Uterus (tissue), 2 donors: ENCODE measurements at regions not wholly inside any gene's neighbourhood (a gene's known extent, or its start where the extent isn't known, plus 50 kb on each side); places are given as distances from the start of the nearest gene placed in this dataset.

Experiments
- POLR2A ChIP-seq, 2 donors: fragments of 450-650 bp; IDR thresholded peaks; one replicate each; pipeline ENCODE4 v1.6.1; 2016; ENCODE audit warnings: antibody characterized with exemption in 2 of 2, mild to moderate bottlenecking in 1 of 2, moderate library complexity in 1 of 2
- TF ChIP-seq, protein P1 (sequence below), 4 experiments: fragments of 200-600 bp in 2 of 4; fragments of 450-650 bp in 2 of 4; sonication (generic) in 2 of 4; IDR thresholded peaks; one replicate each; pipeline ENCODE4 v1.5.1; 2016 to 2019; ENCODE audit warnings: antibody characterized with exemption in 4 of 4, mild to moderate bottlenecking in 2 of 4, moderate library complexity in 1 of 4

DNA sequence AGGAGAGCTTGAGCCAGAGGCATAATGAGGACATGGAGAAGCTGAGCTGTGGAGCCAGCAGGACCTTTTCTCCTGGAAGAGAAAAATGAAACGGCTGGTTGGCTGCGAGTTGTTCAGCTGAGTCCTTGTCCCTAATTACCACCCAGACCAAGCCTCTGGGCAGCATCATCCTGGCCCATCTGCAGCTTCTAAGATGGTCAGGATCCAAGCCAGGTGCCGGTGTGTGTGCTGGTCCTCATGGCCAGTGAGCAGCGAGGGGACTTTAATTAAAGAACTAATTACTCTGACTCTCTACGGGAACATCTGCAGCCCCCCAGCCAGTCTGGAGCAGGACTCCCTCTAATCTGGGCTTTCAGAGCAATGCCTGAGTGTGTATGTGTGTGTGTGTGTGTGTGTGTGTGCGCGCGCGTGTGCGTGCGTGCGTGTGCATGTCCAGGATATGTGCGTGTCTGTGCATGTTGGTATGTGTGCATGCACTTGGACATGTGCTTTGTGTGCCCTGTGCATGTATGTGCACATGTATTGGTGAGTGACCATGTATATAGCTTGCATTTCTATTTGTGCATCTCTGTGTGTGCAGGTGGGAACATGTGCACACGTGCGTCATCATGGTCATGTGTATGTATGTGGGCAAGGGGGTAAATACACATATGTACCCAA is 173.9 kb downstream of the DHX35 start:
- TF ChIP-seq, protein P1, sequence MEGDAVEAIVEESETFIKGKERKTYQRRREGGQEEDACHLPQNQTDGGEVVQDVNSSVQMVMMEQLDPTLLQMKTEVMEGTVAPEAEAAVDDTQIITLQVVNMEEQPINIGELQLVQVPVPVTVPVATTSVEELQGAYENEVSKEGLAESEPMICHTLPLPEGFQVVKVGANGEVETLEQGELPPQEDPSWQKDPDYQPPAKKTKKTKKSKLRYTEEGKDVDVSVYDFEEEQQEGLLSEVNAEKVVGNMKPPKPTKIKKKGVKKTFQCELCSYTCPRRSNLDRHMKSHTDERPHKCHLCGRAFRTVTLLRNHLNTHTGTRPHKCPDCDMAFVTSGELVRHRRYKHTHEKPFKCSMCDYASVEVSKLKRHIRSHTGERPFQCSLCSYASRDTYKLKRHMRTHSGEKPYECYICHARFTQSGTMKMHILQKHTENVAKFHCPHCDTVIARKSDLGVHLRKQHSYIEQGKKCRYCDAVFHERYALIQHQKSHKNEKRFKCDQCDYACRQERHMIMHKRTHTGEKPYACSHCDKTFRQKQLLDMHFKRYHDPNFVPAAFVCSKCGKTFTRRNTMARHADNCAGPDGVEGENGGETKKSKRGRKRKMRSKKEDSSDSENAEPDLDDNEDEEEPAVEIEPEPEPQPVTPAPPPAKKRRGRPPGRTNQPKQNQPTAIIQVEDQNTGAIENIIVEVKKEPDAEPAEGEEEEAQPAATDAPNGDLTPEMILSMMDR (IDR thresholded peaks at IDR 0.05) = no peak
- TF ChIP-seq POLR2A (IDR thresholded peaks at IDR 0.05) = no peak
